Activated T-helper 17 cell treated with anti-CD3 and anti-CD28 coated beads, Interleukin-2, amount 50 U/mL, for 72 hours (primary cell): ENCODE measurements at regions not wholly inside any gene's neighbourhood (a gene's known extent, or its start where the extent isn't known, plus 50 kb on each side); places are given as distances from the start of the nearest gene placed in this dataset.
A peak's percentile ranks its signal among the peaks of the same experiment; 100 is the strongest.

Source experiments
- ATAC-seq: fragments of 150-1000 bp; cut with Tn5 transposase; replicated peaks from 2 replicates; pipeline ENCODE4 v1.10.0; 2021; ENCODE audit warnings: mild to moderate bottlenecking, moderate library complexity
- H3K27ac Mint-ChIP-seq: one replicate; pipeline ENCODE4 v1.8.0; 2022; ENCODE audit warnings: mixed read lengths
- H3K27me3 Mint-ChIP-seq: one replicate; pipeline ENCODE4 v1.8.0; 2022; ENCODE audit warnings: mixed read lengths
- H3K36me3 Mint-ChIP-seq: one replicate; pipeline ENCODE4 v1.8.0; 2022; ENCODE audit warnings: low read depth, mild to moderate bottlenecking, mixed read lengths
- H3K4me1 Mint-ChIP-seq: one replicate; pipeline ENCODE4 v1.8.0; 2022; ENCODE audit warnings: mixed read lengths
- H3K4me3 Mint-ChIP-seq: one replicate; pipeline ENCODE4 v1.8.0; 2022; ENCODE audit warnings: mild to moderate bottlenecking, mixed read lengths
- H3K9me3 Mint-ChIP-seq: one replicate; pipeline ENCODE4 v1.8.0; 2022; ENCODE audit warnings: mixed read lengths

GRCh38 chr1:222443566-222443965, 104.3 kb downstream of the HHIPL2 start:
- no peak overlapping the region for H3K27ac Mint-ChIP-seq
- no peaks in the 10 kb centered on the region for H3K27me3 Mint-ChIP-seq
- H3K4me1 Mint-ChIP-seq: peaks cover 9% of the 10 kb centered on the region
- no peaks in the 10 kb centered on the region for H3K36me3 Mint-ChIP-seq
- no peaks in the 10 kb centered on the region for H3K9me3 Mint-ChIP-seq
- H3K4me3 Mint-ChIP-seq: no peak overlapping the region
- ATAC-seq: no peak

DNA sequence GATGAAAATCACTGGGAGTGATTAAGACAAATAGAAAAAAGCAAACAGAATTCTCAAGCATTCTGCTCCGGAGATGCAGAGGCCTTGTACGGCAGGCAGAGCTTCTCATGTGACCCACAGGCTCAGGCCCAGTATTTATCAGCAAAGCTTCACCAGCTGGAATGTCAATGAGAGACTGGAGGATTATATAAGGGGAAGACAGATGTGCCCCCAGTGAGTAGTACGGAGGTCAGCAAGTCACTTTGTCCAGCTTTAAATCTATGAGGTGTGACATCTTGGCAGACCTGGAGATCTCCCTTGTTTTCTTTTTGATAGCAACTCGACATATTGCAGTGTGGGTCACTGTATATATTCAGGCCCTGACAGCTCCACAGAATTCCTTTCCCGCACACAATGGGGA, 106.8 kb downstream of the HHIPL2 start:
- no peak for ATAC-seq
- Mint-ChIP-seq H3K4me1 (peaks cover 4% of the 10 kb centered on the region), H3K4me3 (no peak overlapping the region), H3K27me3 (no peaks in the 10 kb centered on the region), H3K9me3 (no peaks in the 10 kb centered on the region), H3K27ac (no peak overlapping the region), H3K36me3 (no peaks in the 10 kb centered on the region)

GRCh38 chr1:222424826-222425225, 123.1 kb downstream of the HHIPL2 start:
- no peak for ATAC-seq
- H3K9me3 Mint-ChIP-seq: peaks cover 20% of the 10 kb centered on the region
- H3K4me3 Mint-ChIP-seq: no peak overlapping the region
- no peaks in the 10 kb centered on the region for H3K36me3 Mint-ChIP-seq
- H3K27me3 Mint-ChIP-seq: peaks cover 4% of the 10 kb centered on the region
- H3K27ac Mint-ChIP-seq: no peak overlapping the region
- H3K4me1 Mint-ChIP-seq: peaks cover 38% of the 10 kb centered on the region

DNA sequence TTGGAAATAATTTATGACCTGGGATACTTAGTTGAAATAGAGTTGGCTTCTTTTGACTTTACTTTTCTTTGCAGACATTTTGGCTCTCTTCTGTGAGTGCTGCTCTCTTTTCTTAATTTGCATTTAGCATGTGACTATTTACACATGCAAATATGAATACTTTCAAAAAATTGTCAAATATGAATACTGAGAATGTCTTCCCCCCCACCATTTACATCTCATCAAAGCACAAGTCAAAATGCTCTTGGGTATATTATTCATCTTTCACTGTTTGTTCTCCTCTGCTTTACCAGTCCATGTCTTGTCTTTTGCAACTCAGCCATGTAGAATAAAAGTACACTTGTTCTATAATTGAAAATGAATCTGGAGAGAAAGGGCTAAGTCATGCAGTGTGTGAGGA, 126.5 kb downstream of the HHIPL2 start:
- H3K4me1 Mint-ChIP-seq: peaks cover 49% of the 10 kb centered on the region
- no peak for ATAC-seq
- no peaks in the 10 kb centered on the region for H3K36me3 Mint-ChIP-seq
- H3K9me3 Mint-ChIP-seq: peaks cover 15% of the 10 kb centered on the region
- peak overlapping the region; percentile 40 for H3K27ac Mint-ChIP-seq
- H3K27me3 Mint-ChIP-seq: no peaks in the 10 kb centered on the region
- peak overlapping the region; percentile 47 for H3K4me3 Mint-ChIP-seq

- peak; percentile 28 for ATAC-seq
- peaks cover 53% of the 10 kb centered on the region for H3K4me1 Mint-ChIP-seq
- H3K36me3 Mint-ChIP-seq: no peaks in the 10 kb centered on the region
- peak overlapping the region; percentile 40 for H3K27ac Mint-ChIP-seq
- H3K27me3 Mint-ChIP-seq: no peaks in the 10 kb centered on the region
- H3K4me3 Mint-ChIP-seq: peak overlapping the region; percentile 47
- peaks cover 15% of the 10 kb centered on the region for H3K9me3 Mint-ChIP-seq
These were observed 127.3 kb downstream of the HHIPL2 start for GRCh38 chr1:222420633-222421032.

DNA sequence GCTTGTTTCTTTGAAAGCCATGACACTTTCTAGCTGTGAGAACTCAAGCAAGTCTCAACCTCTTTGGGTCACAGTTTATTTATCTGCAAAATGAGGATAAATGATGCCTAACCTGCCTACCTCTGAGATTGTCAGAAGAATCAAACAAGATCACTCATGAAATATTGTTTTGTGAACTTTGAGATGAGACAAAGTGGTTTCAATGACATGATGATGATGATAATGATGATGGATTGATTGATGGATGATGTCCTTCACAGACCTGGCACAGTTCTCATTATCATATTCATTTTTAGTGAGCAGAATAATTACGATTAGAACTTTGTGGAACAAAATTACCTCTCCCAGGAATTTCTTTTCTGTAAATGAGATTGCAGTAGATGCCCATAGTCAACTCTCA, 129.2 kb downstream of the HHIPL2 start:
- no peak for ATAC-seq
- Mint-ChIP-seq H3K27me3 (no peaks in the 10 kb centered on the region), H3K27ac (no peak overlapping the region), H3K4me1 (peaks cover 58% of the 10 kb centered on the region), H3K36me3 (no peaks in the 10 kb centered on the region), H3K9me3 (peaks cover 18% of the 10 kb centered on the region), H3K4me3 (peak overlapping the region; percentile 5)

GRCh38 chr1:222417264-222417663, 130.6 kb downstream of the HHIPL2 start:
- Mint-ChIP-seq H3K27me3 (no peaks in the 10 kb centered on the region), H3K9me3 (peaks cover 10% of the 10 kb centered on the region), H3K4me3 (peak overlapping the region; percentile 44), H3K27ac (no peak overlapping the region), H3K4me1 (peaks cover 48% of the 10 kb centered on the region), H3K36me3 (no peaks in the 10 kb centered on the region)
- no peak for ATAC-seq

- no peaks in the 10 kb centered on the region for H3K27me3 Mint-ChIP-seq
- H3K4me3 Mint-ChIP-seq: no peak overlapping the region
- H3K27ac Mint-ChIP-seq: no peak overlapping the region
- no peaks in the 10 kb centered on the region for H3K36me3 Mint-ChIP-seq
- peaks cover 37% of the 10 kb centered on the region for H3K4me1 Mint-ChIP-seq
- ATAC-seq: peak; percentile 86
- H3K9me3 Mint-ChIP-seq: peaks cover 6% of the 10 kb centered on the region
These were observed 131.7 kb downstream of the HHIPL2 start for GRCh38 chr1:222416001-222416791.

GRCh38 chr1:222415441-222415840, 132.5 kb downstream of the HHIPL2 start:
- Mint-ChIP-seq H3K36me3 (no peaks in the 10 kb centered on the region), H3K27me3 (no peaks in the 10 kb centered on the region), H3K27ac (no peak overlapping the region), H3K9me3 (peaks cover 6% of the 10 kb centered on the region), H3K4me1 (peaks cover 29% of the 10 kb centered on the region), H3K4me3 (no peak overlapping the region)
- ATAC-seq: no peak

- Mint-ChIP-seq H3K27me3 (no peaks in the 10 kb centered on the region), H3K4me1 (peaks cover 17% of the 10 kb centered on the region), H3K9me3 (peaks cover 3% of the 10 kb centered on the region), H3K27ac (no peak overlapping the region), H3K4me3 (no peak overlapping the region), H3K36me3 (no peaks in the 10 kb centered on the region)
- no peak for ATAC-seq
These were observed 133.8 kb downstream of the HHIPL2 start for GRCh38 chr1:222413991-222414549.

DNA sequence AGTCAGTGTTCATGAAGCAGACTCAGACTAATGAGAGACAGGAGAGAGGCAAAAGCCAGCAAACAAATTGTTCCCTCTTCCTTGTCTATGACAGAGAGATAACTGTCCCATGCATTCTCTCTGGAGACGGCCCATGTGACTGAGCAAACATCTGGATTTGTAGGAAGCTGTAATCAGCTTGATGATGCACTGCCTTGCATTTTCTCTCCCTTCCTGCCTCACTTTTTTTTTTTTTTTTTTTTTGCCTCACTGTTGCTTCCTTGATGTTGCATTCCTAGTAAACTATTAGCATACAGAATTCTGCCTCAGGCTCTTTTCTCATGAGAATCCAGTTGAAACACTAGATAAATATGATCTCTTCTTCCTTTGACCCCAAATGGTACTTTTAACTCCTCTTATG, 134.5 kb downstream of the HHIPL2 start:
- ATAC-seq: no peak
- H3K36me3 Mint-ChIP-seq: no peaks in the 10 kb centered on the region
- H3K9me3 Mint-ChIP-seq: peaks cover 3% of the 10 kb centered on the region
- peaks cover 13% of the 10 kb centered on the region for H3K4me1 Mint-ChIP-seq
- H3K27me3 Mint-ChIP-seq: no peaks in the 10 kb centered on the region
- no peak overlapping the region for H3K27ac Mint-ChIP-seq
- no peak overlapping the region for H3K4me3 Mint-ChIP-seq

DNA sequence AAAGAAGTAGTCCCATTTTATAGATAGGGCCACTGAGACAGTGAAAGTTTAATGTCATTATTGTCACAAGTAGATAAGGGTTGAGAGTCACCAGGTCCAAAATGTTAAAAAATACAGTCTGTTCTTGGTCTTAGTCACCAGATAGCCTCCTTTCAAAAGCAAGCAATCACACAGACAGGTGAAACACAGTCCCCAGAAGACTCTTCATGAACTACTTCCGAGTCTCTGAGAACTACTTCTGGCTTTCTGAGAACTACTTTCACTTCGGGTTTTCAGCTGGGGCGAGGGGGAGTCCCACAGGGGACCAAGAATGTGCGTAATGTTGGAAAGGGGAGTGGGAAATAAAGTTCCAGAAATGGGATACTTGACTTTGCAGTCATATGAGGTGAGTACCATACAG, 143.2 kb downstream of the HHIPL2 start:
- H3K4me3 Mint-ChIP-seq: peak overlapping the region; percentile 59
- peaks cover 8% of the 10 kb centered on the region for H3K9me3 Mint-ChIP-seq
- peaks cover 6% of the 10 kb centered on the region for H3K4me1 Mint-ChIP-seq
- H3K36me3 Mint-ChIP-seq: no peaks in the 10 kb centered on the region
- no peak overlapping the region for H3K27ac Mint-ChIP-seq
- peaks cover 6% of the 10 kb centered on the region for H3K27me3 Mint-ChIP-seq
- ATAC-seq: peak; percentile 91

- no peak for ATAC-seq
- H3K36me3 Mint-ChIP-seq: no peaks in the 10 kb centered on the region
- no peaks in the 10 kb centered on the region for H3K4me1 Mint-ChIP-seq
- H3K27me3 Mint-ChIP-seq: peaks cover 6% of the 10 kb centered on the region
- no peaks in the 10 kb centered on the region for H3K9me3 Mint-ChIP-seq
- H3K27ac Mint-ChIP-seq: no peak overlapping the region
- H3K4me3 Mint-ChIP-seq: no peak overlapping the region
These were observed 148.7 kb downstream of the HHIPL2 start for GRCh38 chr1:222399197-222399596.

- no peak overlapping the region for H3K27ac Mint-ChIP-seq
- no peak overlapping the region for H3K4me3 Mint-ChIP-seq
- H3K36me3 Mint-ChIP-seq: no peaks in the 10 kb centered on the region
These were observed 153.7 kb downstream of the HHIPL2 start for GRCh38 chr1:222394224-222394623.

DNA sequence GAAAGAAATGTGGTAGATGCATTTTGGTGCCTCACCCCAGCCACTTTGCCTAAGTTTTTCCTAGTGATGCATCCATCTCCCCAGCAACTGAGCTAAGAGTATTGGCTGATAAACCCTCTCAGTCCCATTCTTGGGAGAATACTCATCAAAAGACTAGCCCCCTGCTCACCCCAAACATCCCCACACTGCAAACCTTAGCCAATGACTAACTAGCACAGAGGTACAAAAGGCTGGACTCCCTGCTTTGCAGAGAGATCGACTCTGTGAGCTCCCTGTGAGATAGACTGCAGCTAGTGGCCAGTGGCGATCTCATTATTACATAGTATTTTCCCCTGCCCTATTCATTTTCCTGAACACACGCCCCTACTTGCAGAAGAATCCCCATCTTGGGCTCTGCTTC, 155.3 kb downstream of the HHIPL2 start:
- H3K9me3 Mint-ChIP-seq: no peaks in the 10 kb centered on the region
- H3K27me3 Mint-ChIP-seq: no peaks in the 10 kb centered on the region
- no peaks in the 10 kb centered on the region for H3K36me3 Mint-ChIP-seq
- H3K4me3 Mint-ChIP-seq: no peak overlapping the region
- ATAC-seq: no peak
- peaks cover 5% of the 10 kb centered on the region for H3K4me1 Mint-ChIP-seq
- no peak overlapping the region for H3K27ac Mint-ChIP-seq

More at GRCh38 chr1:222394224-222394623, 153.7 kb downstream of the HHIPL2 start:
- Mint-ChIP-seq H3K4me1 (peaks cover 5% of the 10 kb centered on the region), H3K27me3 (no peaks in the 10 kb centered on the region), H3K9me3 (no peaks in the 10 kb centered on the region)
- ATAC-seq: no peak
